ENCODE measurements at regions not wholly inside any gene's neighbourhood (a gene's known extent, or its start where the extent isn't known, plus 50 kb on each side); places are given as distances from the start of the nearest gene placed in this dataset.

- TF ChIP-seq CTCF (optimal IDR thresholded peaks at IDR 0.05 in 1 of 3, IDR thresholded peaks at IDR 0.05 in 1 of 3, conservative IDR thresholded peaks at IDR 0.05 in 1 of 3; ENCODE audit: extremely low read depth in 1 of 3, insufficient read depth in 2 of 3, low read length in 3 of 3) (no peak), EZH2 (IDR thresholded peaks at IDR 0.05; ENCODE audit: low read length) (no peak)
Observed at GRCh38 chr20:16828666-16829305, 80.6 kb downstream of the OTOR start.

All from keratinocyte (primary cell).